Endothelial cell of umbilical vein (primary cell): ENCODE measurements at regions not wholly inside any gene's neighbourhood (a gene's known extent, or its start where the extent isn't known, plus 50 kb on each side); places are given as distances from the start of the nearest gene placed in this dataset.

Experiments
- BruUV-seq: library from RNA; stranded (reverse); fragments of 400-500 nt; replicated peaks from 2 replicates; lab custom pipeline; 2021; lab: Mats Ljungman, UMichigan
- CTCF ChIA-PET: fragments of 300-600, 350-600 bp; sonication (Branson Sonifier 250); formaldehyde crosslinking; loops from one replicate; lab custom pipeline; 2021; ENCODE audit warnings: antibody characterized with exemption, inconsistent platforms; lab: Charles Lee
- POLR2A ChIA-PET: fragments of 300-600, 350-600 bp; sonication (Branson Sonifier 250); formaldehyde crosslinking; loops from one replicate; lab custom pipeline; 2021; ENCODE audit warnings: antibody characterized with exemption, inconsistent platforms; lab: Charles Lee
- DNase-seq: peaks from one replicate; pipeline ENCODE4 v3.0.0-alpha.2; 2011; ENCODE audit warnings: low read depth, low spot score
- FAIRE-seq: peaks from 2 replicates; lab custom pipeline; 2011; peaks lifted over from hg19 to GRCh38; lab: Jason Lieb, UNC
- H2AFZ ChIP-seq: 2 replicates; pipeline ENCODE4 v1.6.0; 2012; ENCODE audit warnings: low read depth, low read length, control low read depth, inconsistent platforms
- H3K27ac ChIP-seq: 2 replicates; pipeline ENCODE4 v1.5.1; 2011; ENCODE audit warnings: low read depth, mild to moderate bottlenecking, control low read depth, low read length, moderate library complexity; ENCODE audit not compliant: insufficient read depth
- H3K27me3 ChIP-seq, 2 experiments: 2 replicates each; pipeline versions ENCODE4 v1.6.0 to v1.6.1; 2011; ENCODE audit warnings: low read length in 2 of 2, mixed read lengths in 1 of 2; ENCODE audit not compliant: control insufficient read depth in 2 of 2, insufficient read depth in 2 of 2
- H3K36me3 ChIP-seq, 2 experiments: 2 replicates in 1 of 2; 3 replicates in 1 of 2; pipeline ENCODE4 v1.5.1; 2011; ENCODE audit warnings: low read length in 2 of 2, mild to moderate bottlenecking in 1 of 2, moderate library complexity in 1 of 2; ENCODE audit not compliant: control insufficient read depth in 2 of 2, insufficient read depth in 2 of 2; ENCODE audit errors: extremely low read depth in 1 of 2
- H3K4me1 ChIP-seq: 3 replicates; pipeline ENCODE4 v1.5.1; 2011; ENCODE audit warnings: mild to moderate bottlenecking, low read length; ENCODE audit not compliant: control insufficient read depth, insufficient read depth; ENCODE audit errors: extremely low read depth
- H3K4me2 ChIP-seq: 2 replicates; pipeline ENCODE4 v1.6.1; 2011; ENCODE audit warnings: low read length, control low read depth, mixed read lengths; ENCODE audit not compliant: insufficient read depth
- H3K4me3 ChIP-seq, 3 experiments: fragments of 200-600 bp in 1 of 3; sonication (generic), shearing (Covaris generic) in 1 of 3; replicated peaks in 1 of 3; 2 replicates each; pipeline ENCODE4 v1.5.1; 2011 to 2016; ENCODE audit warnings: control low read depth in 3 of 3, low read length in 3 of 3, mild to moderate bottlenecking in 2 of 3, inconsistent platforms in 1 of 3, low read depth in 1 of 3, moderate library complexity in 1 of 3; ENCODE audit not compliant: insufficient read depth in 1 of 3
- H3K79me2 ChIP-seq: 2 replicates; pipeline ENCODE4 v1.6.0; 2012; ENCODE audit warnings: low read length, inconsistent platforms; ENCODE audit not compliant: control insufficient read depth, insufficient read depth
- H3K9ac ChIP-seq: replicated peaks from 2 replicates; pipeline ENCODE3; 2011; ENCODE audit warnings: low read length, control low read depth; ENCODE audit not compliant: insufficient read depth; ENCODE audit errors: extremely low read depth
- H3K9me1 ChIP-seq: replicated peaks from 3 replicates; pipeline ENCODE4 v1.6.0; 2011; ENCODE audit warnings: mild to moderate bottlenecking, low read length; ENCODE audit not compliant: control insufficient read depth, insufficient read depth; ENCODE audit errors: extremely low read depth
- H3K9me3 ChIP-seq: replicated peaks from 2 replicates; pipeline ENCODE4 v1.5.1; 2012; ENCODE audit warnings: low read length, inconsistent platforms; ENCODE audit not compliant: control insufficient read depth, insufficient read depth
- H4K20me1 ChIP-seq: replicated peaks from 2 replicates; pipeline ENCODE3; 2011; ENCODE audit warnings: mild to moderate bottlenecking, low read length; ENCODE audit not compliant: control insufficient read depth, insufficient read depth; ENCODE audit errors: extremely low read depth
- CTCF ChIP-seq, 2 donors: IDR thresholded peaks; 1 replicate in 1 of 2; 2 replicates in 1 of 2; pipeline ENCODE4 v1.5.1; 2011; ENCODE audit warnings: low read length in 2 of 2, mild to moderate bottlenecking in 2 of 2, moderate library complexity in 2 of 2, control low read depth in 1 of 2, inconsistent platforms in 1 of 2, low read depth in 1 of 2; ENCODE audit not compliant: insufficient read depth in 1 of 2; ENCODE audit errors: extremely low read depth in 1 of 2
- EZH2 ChIP-seq: IDR thresholded peaks from 2 replicates; pipeline ENCODE4 v1.6.1; 2012; ENCODE audit warnings: borderline replicate concordance, low read depth, mild to moderate bottlenecking, moderate library complexity, low read length, inconsistent platforms; ENCODE audit not compliant: severe bottlenecking
- FOS ChIP-seq: IDR thresholded peaks from 2 replicates; pipeline ENCODE4 v1.6.1; 2011; ENCODE audit warnings: mild to moderate bottlenecking, low read length, moderate library complexity, borderline replicate concordance; ENCODE audit not compliant: insufficient read depth
- GATA2 ChIP-seq: IDR thresholded peaks from 2 replicates; pipeline ENCODE4 v1.7.0; 2011; ENCODE audit warnings: low read depth, mild to moderate bottlenecking, moderate library complexity, mixed read lengths, low read length; ENCODE audit not compliant: insufficient read length, insufficient read depth
- JUN ChIP-seq: IDR thresholded peaks from 2 replicates; pipeline ENCODE4 v1.6.1; 2011; ENCODE audit warnings: borderline replicate concordance, low read depth; ENCODE audit not compliant: insufficient read length, insufficient read depth
- MAX ChIP-seq: IDR thresholded peaks from 2 replicates; pipeline ENCODE4 v1.6.1; 2011; ENCODE audit not compliant: insufficient read depth, insufficient read length
- MYC ChIP-seq: IDR thresholded peaks from one replicate; pipeline ENCODE4 v1.6.1; 2011; ENCODE audit warnings: mild to moderate bottlenecking, low read depth, low read length
- POLR2A ChIP-seq: IDR thresholded peaks from 2 replicates; pipeline ENCODE4 v1.6.1; 2012; ENCODE audit warnings: low read depth, mild to moderate bottlenecking, control low read depth, low read length
- POLR2AphosphoS5 ChIP-seq: IDR thresholded peaks from 2 replicates; pipeline ENCODE4 v1.6.1; 2012; ENCODE audit warnings: low read depth, mild to moderate bottlenecking, control low read depth, low read length, moderate library complexity; ENCODE audit not compliant: insufficient read depth
- dilution Hi-C: fragments of 300-500 bp; cut with MboI; formaldehyde crosslinking; loops from one replicate; pipeline ENCODE4 v1.15.0; 2019; ENCODE audit warnings: low sequenced_read_pairs; ENCODE audit not compliant: extremely low pct_ligation_motif_present
- intact Hi-C: fragments of 100-400 bp; cut with micrococcal nuclease; formaldehyde crosslinking; loops from one replicate; pipeline ENCODE4 v1.10.0; 2022

GRCh38 chr4:32436816-32437215, 1716.6 kb downstream of the PCDH7 start:
- Histone ChIP-seq H3K4me3 (no peak overlapping the region), H3K4me2 (no peak overlapping the region), H3K9me3 (no peaks in the 10 kb centered on the region), H4K20me1 (no peaks in the 10 kb centered on the region), H2AFZ (no peak overlapping the region), H3K27ac (no peak overlapping the region), H3K27me3 (no peaks in the 10 kb centered on the region), H3K4me1 (no peaks in the 10 kb centered on the region), H3K79me2 (no peaks in the 10 kb centered on the region), H3K9me1 (no peaks in the 10 kb centered on the region), H3K9ac (no peak overlapping the region), H3K36me3 (no peaks in the 10 kb centered on the region)
- CTCF ChIA-PET = no interaction called here
- dilution Hi-C loops (no loop called here), intact Hi-C loops (no loop called here)
- POLR2A ChIA-PET = no interaction called here
- TF ChIP-seq MAX (no peak), POLR2A (no peak), CTCF (IDR thresholded peaks at IDR 0.05; ENCODE audit: extremely low read depth in 1 of 2, insufficient read depth in 1 of 2, low read depth in 1 of 2, low read length in 2 of 2) (no peak), JUN (no peak)
- no TSS peak for BruUV-seq
- FAIRE-seq (no peak), DNase-seq (no peak)

- no peak for DNase-seq
- POLR2A ChIA-PET = no interaction called here
- no peak for FAIRE-seq
Observed at GRCh38 chr4:32440391-32440790, 1720.2 kb downstream of the PCDH7 start.

More at GRCh38 chr4:32440391-32440790, 1720.2 kb downstream of the PCDH7 start:
- TF ChIP-seq GATA2 (no peak), MAX (no peak), JUN (no peak), MYC (no peak), FOS (no peak), POLR2A (no peak), CTCF (IDR thresholded peaks at IDR 0.05; ENCODE audit: extremely low read depth in 1 of 2, insufficient read depth in 1 of 2, low read depth in 1 of 2, low read length in 2 of 2) (no peak), POLR2AphosphoS5 (no peak), EZH2 (no peak)
- no peaks in the 10 kb centered on the region for H3K9me3 ChIP-seq
- H2AFZ ChIP-seq = no peak overlapping the region
- CTCF ChIA-PET = interaction anchor here (1.8 kb wide), 1 partner anchor 9 kb away, joined by 4 read pairs; no protein-coding TSS in a partner anchor
- H4K20me1 ChIP-seq = no peaks in the 10 kb centered on the region
- dilution Hi-C loops = no loop called here
- no peaks in the 10 kb centered on the region for H3K79me2 ChIP-seq
- H3K4me2 ChIP-seq = no peak overlapping the region
- intact Hi-C loops = no loop called here
- H3K36me3 ChIP-seq = no peaks in the 10 kb centered on the region
- no peaks in the 10 kb centered on the region for H3K27me3 ChIP-seq
- H3K27ac ChIP-seq = no peak overlapping the region
- no peaks in the 10 kb centered on the region for H3K9me1 ChIP-seq
- no TSS peak for BruUV-seq
- no peak overlapping the region for H3K4me3 ChIP-seq
- no peaks in the 10 kb centered on the region for H3K4me1 ChIP-seq
- H3K9ac ChIP-seq = no peak overlapping the region
